ENCODE measurements at regions not wholly inside any gene's neighbourhood (a gene's known extent, or its start where the extent isn't known, plus 50 kb on each side); places are given as distances from the start of the nearest gene placed in this dataset. TPM values are rescaled to one million over a fixed set of nuclear protein-coding genes. Genes with fewer than 3 reads are reported as not detected.

DNA sequence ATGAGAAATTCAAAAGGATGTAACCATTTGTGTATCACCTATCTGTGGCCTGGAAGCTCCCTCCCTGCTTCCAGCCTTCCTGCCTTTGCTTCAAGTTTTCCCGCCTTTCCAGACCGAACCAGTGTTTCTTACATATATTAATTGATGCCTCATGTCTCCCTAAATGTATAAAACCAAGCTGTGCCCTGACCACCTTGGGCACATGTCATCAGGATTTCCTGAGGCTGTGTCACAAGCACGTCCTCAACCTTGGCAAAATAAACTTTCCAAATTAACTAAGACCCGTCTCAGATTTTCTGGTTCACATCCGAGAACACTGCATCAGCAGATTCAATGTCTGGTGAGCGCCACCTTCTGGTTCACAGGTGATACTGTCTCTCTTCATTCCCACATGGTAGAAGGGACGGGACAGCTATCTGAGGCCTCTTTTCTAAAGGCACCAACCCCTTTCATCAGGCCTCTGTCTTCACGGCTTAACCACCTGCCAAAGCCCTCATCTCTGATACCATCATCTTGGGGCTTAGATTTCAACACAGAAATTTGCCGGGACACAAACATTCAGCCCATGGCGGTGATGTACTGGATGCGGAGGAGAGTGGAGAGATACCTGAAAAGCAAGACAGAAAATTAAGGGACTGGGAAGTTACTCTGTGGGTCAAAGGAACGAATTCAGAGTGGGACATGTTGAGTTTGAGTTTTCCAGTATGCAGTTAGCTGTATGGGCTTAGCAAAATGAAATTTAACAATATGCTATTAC is 58.7 kb upstream of the PABPC3 start:
- DNase-seq, result peak; percentile 59 to 65
- Histone ChIP-seq H3K4me1 (no peaks in the 10 kb centered on the region), H3K27me3 (no peaks in the 10 kb centered on the region), H3K9me3 (no peaks in the 10 kb centered on the region), H3K27ac (no peak overlapping the region), H3K36me3 (no peaks in the 10 kb centered on the region), H3K4me3 (replicated peaks in 1 of 3) (no peak overlapping the region)
- intact Hi-C loops (cut with DNase I), result no loop called here
- WGBS, 2 donors, result 35 to 36% methylated on average over 12 of the region's 12 CpGs
- TF ChIP-seq, protein P1, sequence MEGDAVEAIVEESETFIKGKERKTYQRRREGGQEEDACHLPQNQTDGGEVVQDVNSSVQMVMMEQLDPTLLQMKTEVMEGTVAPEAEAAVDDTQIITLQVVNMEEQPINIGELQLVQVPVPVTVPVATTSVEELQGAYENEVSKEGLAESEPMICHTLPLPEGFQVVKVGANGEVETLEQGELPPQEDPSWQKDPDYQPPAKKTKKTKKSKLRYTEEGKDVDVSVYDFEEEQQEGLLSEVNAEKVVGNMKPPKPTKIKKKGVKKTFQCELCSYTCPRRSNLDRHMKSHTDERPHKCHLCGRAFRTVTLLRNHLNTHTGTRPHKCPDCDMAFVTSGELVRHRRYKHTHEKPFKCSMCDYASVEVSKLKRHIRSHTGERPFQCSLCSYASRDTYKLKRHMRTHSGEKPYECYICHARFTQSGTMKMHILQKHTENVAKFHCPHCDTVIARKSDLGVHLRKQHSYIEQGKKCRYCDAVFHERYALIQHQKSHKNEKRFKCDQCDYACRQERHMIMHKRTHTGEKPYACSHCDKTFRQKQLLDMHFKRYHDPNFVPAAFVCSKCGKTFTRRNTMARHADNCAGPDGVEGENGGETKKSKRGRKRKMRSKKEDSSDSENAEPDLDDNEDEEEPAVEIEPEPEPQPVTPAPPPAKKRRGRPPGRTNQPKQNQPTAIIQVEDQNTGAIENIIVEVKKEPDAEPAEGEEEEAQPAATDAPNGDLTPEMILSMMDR (IDR thresholded peaks at IDR 0.05), result peak; percentile 46 to 84 (median 78)
- no peak for TF ChIP-seq POLR2A (IDR thresholded peaks at IDR 0.05)

DNA sequence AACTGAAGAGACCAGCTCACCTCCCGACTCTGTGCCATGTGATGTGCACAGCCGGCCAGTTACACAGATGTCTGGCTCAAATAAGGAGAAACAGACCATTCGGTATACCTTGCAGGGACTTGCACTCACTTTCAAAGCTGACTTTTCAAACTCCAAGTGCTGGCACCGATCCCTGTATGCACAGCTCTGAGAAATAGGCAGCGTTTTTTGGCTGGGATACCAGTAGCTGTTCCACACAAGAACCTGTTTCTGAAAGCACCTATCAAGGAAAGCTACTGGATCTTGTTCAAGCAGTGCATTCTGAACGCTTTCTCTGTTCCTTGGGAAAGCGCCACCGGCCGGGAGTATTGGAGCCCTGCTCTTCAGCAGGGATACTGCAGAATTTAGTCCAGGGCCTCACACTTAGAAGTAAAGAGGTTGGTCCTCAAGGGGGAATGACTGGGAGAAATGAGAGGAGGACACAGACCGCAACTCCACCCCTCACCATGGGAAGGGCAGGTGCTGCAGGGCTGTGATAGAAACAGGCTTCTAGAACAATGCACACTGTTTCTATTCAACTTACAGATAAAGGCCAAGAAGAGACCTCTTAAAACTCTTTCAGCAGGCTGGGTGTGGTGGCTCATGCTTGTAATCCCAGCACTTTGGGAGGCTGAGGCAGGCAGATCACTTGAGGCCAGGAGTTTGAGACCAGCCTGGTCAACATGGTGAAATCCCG is 53.6 kb upstream of the PABPC3 start:
- TF ChIP-seq, protein P1 (IDR thresholded peaks at IDR 0.05), result no peak
- no peak for TF ChIP-seq POLR2A (IDR thresholded peaks at IDR 0.05)
- intact Hi-C loops (cut with DNase I), result no loop called here
- peak; percentile 75 to 80 for DNase-seq
- Histone ChIP-seq H3K4me1 (peaks cover 0 to 8% of the 10 kb centered on the region in 2 donors), H3K4me3 (replicated peaks in 1 of 3) (no peak overlapping the region), H3K9me3 (no peaks in the 10 kb centered on the region), H3K27ac (no peak overlapping the region), H3K27me3 (peaks cover 5% of the 10 kb centered on the region), H3K36me3 (no peaks in the 10 kb centered on the region)
- 40 to 41% methylated on average over 11 of the region's 11 CpGs for WGBS, 2 donors

DNA sequence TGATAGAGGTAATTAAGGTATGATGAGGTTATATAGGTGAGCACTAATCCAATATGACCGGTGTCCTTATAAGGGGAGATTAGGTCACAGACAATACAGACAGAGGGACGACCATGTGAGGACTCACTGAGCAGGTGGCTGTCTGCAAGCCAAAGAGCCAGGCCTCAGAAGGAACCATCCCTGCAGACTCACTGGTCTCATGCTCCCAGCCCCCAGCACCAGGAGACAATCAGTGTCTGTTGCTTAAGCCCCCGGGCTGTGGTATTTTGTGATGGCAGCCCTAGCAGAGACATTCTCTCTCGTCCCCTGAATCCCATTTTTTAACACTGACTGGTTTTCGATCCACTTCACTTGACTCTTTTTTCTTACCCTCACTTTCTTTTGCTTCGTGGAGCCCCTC is 51.9 kb upstream of the PABPC3 start:
- Histone ChIP-seq H3K27me3 (peaks cover 5% of the 10 kb centered on the region), H3K4me1 (peaks cover 0 to 9% of the 10 kb centered on the region in 2 donors), H3K4me3 (replicated peaks in 1 of 3) (no peak overlapping the region), H3K9me3 (no peaks in the 10 kb centered on the region), H3K36me3 (no peaks in the 10 kb centered on the region), H3K27ac (no peak overlapping the region)
- 88 to 92% methylated on average over 6 of the region's 6 CpGs for WGBS, 2 donors
- intact Hi-C loops (cut with DNase I), result no loop called here
- no peak for DNase-seq
- TF ChIP-seq, protein P1 (IDR thresholded peaks at IDR 0.05), result no peak
- no peak for TF ChIP-seq POLR2A (IDR thresholded peaks at IDR 0.05)

Small RNA genes lying in the stretch of these regions (small RNA-seq; reads per million reads assigned to genes)
- not detected for gene AL590099.1
- gene LSP1P1, result not detected
